ENCODE measurements at regions not wholly inside any gene's neighbourhood (a gene's known extent, or its start where the extent isn't known, plus 50 kb on each side); places are given as distances from the start of the nearest gene placed in this dataset.
"Not testable (repeated sequence)": the region's sequence is repeated elsewhere in the genome, so short reads cannot be mapped to it uniquely, and the experiment has no call there.

- intact Hi-C loops (cut with DNase I): no loop called here
- H3K36me3 ChIP-seq: no peaks in the 10 kb centered on the region
- no peak overlapping the region for H3K27ac ChIP-seq (replicated peaks in 1 of 4)
- no peak for DNase-seq (ENCODE audit: extremely low spot score)
- peaks cover 0 to 13% (median 12%) of the 10 kb centered on the region in 4 donors for H3K4me1 ChIP-seq
- TF ChIP-seq POLR2A (IDR thresholded peaks at IDR 0.05; ENCODE audit: low read depth) (no peak), POLR2AphosphoS5 (IDR thresholded peaks at IDR 0.05) (no peak), CTCF (IDR thresholded peaks at IDR 0.05) (no peak), EP300 (IDR thresholded peaks at IDR 0.05) (no peak)
- no peaks in the 10 kb centered on the region for H3K9me3 ChIP-seq
- no peaks in the 10 kb centered on the region for H3K27me3 ChIP-seq
- 90% methylated on average over 3 of the region's 3 CpGs for WGBS
- H3K4me3 ChIP-seq: no peak overlapping the region
Observed at GRCh38 chr5:125081101-125081500, 334.7 kb upstream of the ZNF608 start.

- Histone ChIP-seq H3K27ac (replicated peaks in 1 of 4) (no peak overlapping the region), H3K4me1 (peaks cover 0 to 13% (median 12%) of the 10 kb centered on the region in 4 donors), H3K27me3 (no peaks in the 10 kb centered on the region), H3K36me3 (no peaks in the 10 kb centered on the region), H3K9me3 (no peaks in the 10 kb centered on the region), H3K4me3 (no peak overlapping the region)
- no peak for DNase-seq (ENCODE audit: extremely low spot score)
- no peak for TF ChIP-seq EP300 (IDR thresholded peaks at IDR 0.05)
- TF ChIP-seq CTCF (IDR thresholded peaks at IDR 0.05): no peak
- peak in 1 of 2 donors; percentile 44 for TF ChIP-seq POLR2AphosphoS5 (IDR thresholded peaks at IDR 0.05)
- intact Hi-C loops (cut with DNase I): no loop called here
Observed at GRCh38 chr5:125083981-125084380, 337.5 kb upstream of the ZNF608 start.

- no peak for DNase-seq (ENCODE audit: extremely low spot score)
- H3K4me1 ChIP-seq: peaks cover 0 to 13% (median 12%) of the 10 kb centered on the region in 4 donors
- no peak overlapping the region for H3K27ac ChIP-seq (replicated peaks in 1 of 4)
- H3K4me3 ChIP-seq: no peak overlapping the region
- no peaks in the 10 kb centered on the region for H3K36me3 ChIP-seq
- 83% methylated on average over 2 of the region's 2 CpGs for WGBS
- no peaks in the 10 kb centered on the region for H3K9me3 ChIP-seq
- no peaks in the 10 kb centered on the region for H3K27me3 ChIP-seq
- intact Hi-C loops (cut with DNase I): no loop called here
- TF ChIP-seq POLR2AphosphoS5 (IDR thresholded peaks at IDR 0.05): no peak
- no peak for TF ChIP-seq EP300 (IDR thresholded peaks at IDR 0.05)
- TF ChIP-seq POLR2A (IDR thresholded peaks at IDR 0.05; ENCODE audit: low read depth): no peak
- TF ChIP-seq CTCF (IDR thresholded peaks at IDR 0.05): no peak
Observed at GRCh38 chr5:125085797-125086505, 339.5 kb upstream of the ZNF608 start.

- WGBS: 96% methylated on average over 14 of the region's 27 CpGs
- intact Hi-C loops (cut with DNase I): no loop called here
- no peak overlapping the region for H3K27ac ChIP-seq (replicated peaks in 1 of 4)
- H3K27me3 ChIP-seq: no peaks in the 10 kb centered on the region
- no peaks in the 10 kb centered on the region for H3K9me3 ChIP-seq
- TF ChIP-seq EP300 (IDR thresholded peaks at IDR 0.05) (no peak), POLR2AphosphoS5 (IDR thresholded peaks at IDR 0.05) (no peak), POLR2A (IDR thresholded peaks at IDR 0.05; ENCODE audit: low read depth) (no peak), CTCF (IDR thresholded peaks at IDR 0.05) (no peak)
- DNase-seq (ENCODE audit: extremely low spot score): no peak
- no peak overlapping the region for H3K4me3 ChIP-seq
- H3K36me3 ChIP-seq: no peaks in the 10 kb centered on the region
- H3K4me1 ChIP-seq: peaks cover 0 to 10% (median 10%) of the 10 kb centered on the region in 4 donors
Observed at GRCh38 chr5:125088522-125089105, 342.2 kb upstream of the ZNF608 start.

- DNase-seq (ENCODE audit: extremely low spot score); intact Hi-C loops (cut with DNase I); H3K4me3 ChIP-seq; H3K4me1 ChIP-seq; H3K27me3 ChIP-seq; H3K36me3 ChIP-seq; H3K27ac ChIP-seq (replicated peaks in 1 of 4): not testable (repeated sequence)
- 90% methylated on average over 3 of the region's 3 CpGs for WGBS
- H3K9me3 ChIP-seq: peaks cover 0 to 10% (median 2%) of the 10 kb centered on the region in 4 donors
Observed at GRCh38 chr5:125092138-125092537, 345.7 kb upstream of the ZNF608 start.

Measured in esophagus muscularis mucosa (tissue), 4 donors.